ENCODE measurements at regions not wholly inside any gene's neighbourhood (a gene's known extent, or its start where the extent isn't known, plus 50 kb on each side); places are given as distances from the start of the nearest gene placed in this dataset.

GRCh38 chr4:155038459-155038858 lies 170.0 kb upstream of the NPY2R start:
- Histone ChIP-seq H4K20me1 (replicated peaks; ENCODE audit: control insufficient read depth, insufficient read depth, low read length) (no peaks in the 10 kb centered on the region), H3K4me1 (replicated peaks in 1 of 2; ENCODE audit: control insufficient read depth in 2 of 2, insufficient read depth in 2 of 2, low read length in 2 of 2) (no peaks in the 10 kb centered on the region), H3K9me3 (replicated peaks; ENCODE audit: control insufficient read depth, insufficient read depth, low read depth, low read length) (no peaks in the 10 kb centered on the region; the same call in 1 of the 2 replicates), H3K27ac (ENCODE audit: extremely low read depth, low read depth, low read length) (no peak overlapping the region), H3K79me2 (ENCODE audit: control insufficient read depth, insufficient read depth, low read length) (no peaks in the 10 kb centered on the region), H3K4me2 (ENCODE audit: insufficient read depth, low read length) (no peak overlapping the region), H3K4me3 (no peak overlapping the region), H3K27me3 (ENCODE audit: control insufficient read depth in 2 of 2, insufficient read depth in 2 of 2, low read length in 2 of 2) (no peaks in the 10 kb centered on the region), H3K9ac (ENCODE audit: insufficient read depth in 1 of 2, low read depth in 2 of 2, low read length in 2 of 2) (no peak overlapping the region), H3K9me1 (ENCODE audit: control insufficient read depth, insufficient read depth, low read length) (no peaks in the 10 kb centered on the region), H2AFZ (ENCODE audit: low read depth, low read length) (no peak overlapping the region), H3K36me3 (ENCODE audit: control insufficient read depth, insufficient read depth, low read length) (no peaks in the 10 kb centered on the region)
- no TSS peak for BruUV-seq (replicated peaks)
- no peak for DNase-seq (ENCODE audit: extremely low read depth in 1 of 4, low spot score in 3 of 4)
- no peak for FAIRE-seq
- CTCF ChIA-PET (ENCODE audit: low intra/inter-chr PET ratio), result no interaction called here
- in situ Hi-C loops (cut with MboI) (no loop called here), intact Hi-C loops (cut with micrococcal nuclease) (no loop called here)
- TF ChIP-seq NR0B1 (IDR thresholded peaks at IDR 0.05; ENCODE audit: partially characterized antibody) (no peak), NCOA6 (IDR thresholded peaks at IDR 0.05) (no peak), ZFX (CRISPR knock-in tag; IDR thresholded peaks at IDR 0.05) (no peak), PML (IDR thresholded peaks at IDR 0.05; ENCODE audit: low read length) (no peak), SMAD3 (CRISPR knock-in tag; conservative IDR thresholded peaks at IDR 0.05) (no peak), RAD21 (CRISPR knock-in tag; conservative IDR thresholded peaks at IDR 0.05 in 1 of 2, IDR thresholded peaks at IDR 0.05 in 1 of 2) (no peak), ZNF57 (CRISPR knock-in tag; IDR thresholded peaks at IDR 0.05) (no peak), BCL6 (CRISPR knock-in tag; IDR thresholded peaks at IDR 0.05) (no peak), TFAP4 (CRISPR knock-in tag; IDR thresholded peaks at IDR 0.05; ENCODE audit: borderline replicate concordance) (no peak), TSC22D4 (tag; IDR thresholded peaks at IDR 0.05) (no peak), E4F1 (CRISPR knock-in tag; IDR thresholded peaks at IDR 0.05; ENCODE audit: borderline replicate concordance) (no peak), HCFC1 (IDR thresholded peaks at IDR 0.05; ENCODE audit: low read depth, low read length) (no peak), CUX1 (CRISPR knock-in tag; IDR thresholded peaks at IDR 0.05) (no peak)
- no peak for ATAC-seq
- POLR2A ChIA-PET, result interaction anchor here (0.5 kb wide), 1 partner anchor 963 kb away, joined by 3 read pairs; no protein-coding TSS in a partner anchor
- 0% methylated on average over 1 of the region's 1 CpG for WGBS (ENCODE audit: insufficient coverage, low coverage, missing lambda C conversion rate)

All from K562 (cell line).